Islet precursor cell (in vitro differentiated cells): ENCODE measurements at regions not wholly inside any gene's neighbourhood (a gene's known extent, or its start where the extent isn't known, plus 50 kb on each side); places are given as distances from the start of the nearest gene placed in this dataset.

Experiments
- DNase-seq: peaks from one replicate; pipeline ENCODE4 v3.0.0-alpha.2; 2018

DNA sequence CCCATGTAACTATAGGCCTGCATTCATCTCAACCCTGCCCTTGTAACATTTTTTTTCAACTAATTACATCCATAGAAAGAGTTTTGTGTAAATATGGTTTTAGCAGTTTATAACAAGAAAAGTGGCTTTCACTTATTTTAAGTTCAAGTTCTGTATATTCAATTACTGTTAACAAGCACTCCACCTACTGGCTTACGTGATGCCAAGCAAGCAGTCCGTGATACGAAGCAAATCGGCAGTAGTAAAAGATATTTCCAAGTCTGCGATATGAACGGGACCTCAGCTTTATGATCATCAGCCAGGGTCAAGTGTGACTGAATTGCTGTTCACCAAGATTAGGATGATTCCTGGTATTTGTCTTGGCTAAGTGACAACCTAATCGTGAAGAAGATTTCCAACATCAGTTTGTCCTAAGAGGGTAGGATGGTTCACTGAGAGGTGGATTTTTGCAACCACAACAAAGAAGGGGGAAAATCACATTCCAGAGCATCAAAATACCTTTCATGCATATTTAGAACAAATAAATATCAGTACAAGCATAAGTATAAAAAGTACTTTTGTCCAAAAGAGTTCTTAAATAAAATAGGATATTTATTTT is 456.2 kb downstream of the FOXG1 start:
- DNase-seq = no peak

GRCh38 chr14:29223947-29224346 is 457.4 kb downstream of the FOXG1 start:
- DNase-seq = no peak

GRCh38 chr14:29227631-29228030 is 461.0 kb downstream of the FOXG1 start:
- DNase-seq = no peak

- DNase-seq = no peak
Observed at GRCh38 chr14:29232153-29232552, 465.6 kb downstream of the FOXG1 start.

DNA sequence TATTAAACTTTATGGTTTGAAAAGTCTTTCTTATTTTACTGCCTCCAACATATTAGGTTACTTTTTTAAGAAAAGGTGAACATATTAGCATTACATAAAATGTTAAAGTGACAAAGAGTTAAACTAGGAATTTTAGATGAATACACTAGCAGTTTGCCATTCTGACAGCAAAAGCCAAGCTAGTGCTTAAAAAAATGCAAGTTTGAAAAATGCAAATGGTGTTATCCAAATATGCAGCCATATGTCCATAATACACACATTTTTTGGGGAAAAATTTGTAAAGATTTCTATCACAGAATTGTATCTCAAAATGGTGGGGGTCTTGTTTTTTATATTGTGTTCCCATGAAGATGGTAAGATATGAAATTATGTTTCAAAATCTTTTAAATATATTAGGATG is 466.1 kb downstream of the FOXG1 start:
- no peak for DNase-seq

DNA sequence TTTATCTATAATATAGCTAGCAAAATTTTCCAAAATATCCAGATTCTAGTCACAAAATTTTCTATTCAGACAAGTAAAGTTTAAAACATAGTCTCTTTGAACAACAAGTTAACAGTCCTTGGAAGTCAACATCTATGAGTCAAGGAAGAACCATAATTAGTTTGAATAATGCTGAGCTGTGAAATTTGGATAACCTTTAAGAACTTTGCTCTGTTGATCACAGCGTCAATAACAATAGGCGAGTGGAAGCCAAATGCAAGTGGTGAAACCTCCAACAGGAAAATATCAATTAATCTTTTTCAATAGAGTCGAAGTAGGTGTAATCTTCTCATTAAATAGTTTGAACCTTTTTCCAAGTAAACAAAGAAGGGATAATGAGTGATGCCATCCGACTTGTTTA is 466.6 kb downstream of the FOXG1 start:
- no peak for DNase-seq

GRCh38 chr14:29235991-29236390 is 469.4 kb downstream of the FOXG1 start:
- no peak for DNase-seq

GRCh38 chr14:29236401-29236800 is 469.8 kb downstream of the FOXG1 start:
- DNase-seq = no peak

GRCh38 chr14:29236848-29237247 is 470.3 kb downstream of the FOXG1 start:
- no peak for DNase-seq

DNA sequence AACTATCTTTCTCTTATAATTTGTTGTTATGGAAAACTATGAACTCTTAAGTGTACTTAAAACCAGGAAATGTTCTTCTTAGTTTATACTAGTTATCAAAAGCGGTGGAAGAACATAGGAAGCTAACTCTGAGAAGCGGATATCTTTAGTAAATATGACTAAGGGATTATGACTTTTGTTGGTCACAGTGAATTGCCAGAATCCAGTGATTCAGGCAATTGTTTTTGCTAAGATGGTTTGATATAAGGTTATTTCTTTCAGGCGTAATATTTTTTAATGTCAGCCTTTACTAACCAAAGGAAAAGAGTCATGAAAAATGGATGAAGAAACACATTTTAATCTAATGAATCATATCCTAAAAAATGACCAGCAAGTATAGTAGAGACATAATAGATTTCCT is 473.5 kb downstream of the FOXG1 start:
- DNase-seq = no peak

DNA sequence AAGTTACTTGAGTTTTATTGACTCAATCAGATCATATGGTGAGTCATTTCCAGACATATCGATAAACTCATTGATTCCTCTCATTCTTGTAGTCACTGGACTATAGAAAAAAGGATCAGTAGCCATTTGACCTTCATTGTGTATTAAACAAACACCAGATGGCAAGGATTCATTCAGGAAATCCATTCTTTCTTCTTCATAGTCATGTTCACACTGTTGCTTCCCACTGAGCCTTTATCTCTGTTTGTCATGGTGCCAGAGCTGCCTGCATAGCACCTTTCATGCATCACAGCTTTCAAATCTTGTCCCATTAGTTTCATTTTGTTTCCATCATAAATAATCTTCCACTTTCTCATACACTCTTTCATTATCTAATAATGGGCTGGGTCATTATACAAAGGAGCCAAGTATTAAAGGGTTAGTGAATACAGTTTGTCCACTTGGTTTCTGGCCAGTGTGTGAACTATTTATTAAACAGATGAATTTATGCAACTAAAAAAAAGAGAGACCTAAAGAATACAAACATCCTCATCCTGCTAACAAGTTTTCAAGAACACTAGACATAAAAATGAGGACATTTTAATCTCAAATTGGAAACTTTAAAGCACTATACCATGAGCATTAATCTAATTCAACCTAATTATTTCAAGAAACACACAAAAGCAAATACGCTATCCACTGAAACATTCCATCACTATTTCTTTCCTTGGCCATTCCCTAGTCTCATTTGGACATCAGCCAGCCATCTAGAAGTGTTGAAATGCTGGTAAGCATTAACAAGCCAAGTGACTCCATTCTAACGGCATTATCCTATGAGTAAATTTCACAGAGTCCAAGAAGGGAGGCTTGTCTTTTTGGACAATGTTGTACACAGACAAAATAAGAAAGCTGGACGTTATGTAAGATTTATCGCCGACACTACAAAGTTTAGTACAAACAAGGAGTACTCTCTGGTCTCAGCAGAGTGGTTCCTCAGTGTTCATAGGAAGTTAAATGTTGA is 476.5 kb downstream of the FOXG1 start:
- no peak for DNase-seq

DNA sequence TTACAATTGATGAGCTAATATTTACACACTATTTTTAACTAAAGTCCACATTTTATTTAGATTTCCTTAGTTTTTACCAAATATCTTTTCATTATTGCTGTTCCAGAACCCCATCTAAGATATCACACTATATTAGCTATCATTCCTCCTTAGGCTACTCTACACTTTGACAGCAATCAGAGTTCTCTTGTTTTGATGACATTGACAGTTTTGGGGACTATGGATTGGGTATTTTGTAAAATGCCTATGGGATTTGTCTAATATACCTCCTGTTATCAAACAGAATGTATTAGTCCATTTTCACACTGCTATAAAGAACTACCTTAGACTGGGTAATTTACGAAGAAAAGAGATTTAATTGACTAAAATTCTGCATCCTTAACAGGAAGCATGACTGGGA is 489.1 kb downstream of the FOXG1 start:
- no peak for DNase-seq

DNA sequence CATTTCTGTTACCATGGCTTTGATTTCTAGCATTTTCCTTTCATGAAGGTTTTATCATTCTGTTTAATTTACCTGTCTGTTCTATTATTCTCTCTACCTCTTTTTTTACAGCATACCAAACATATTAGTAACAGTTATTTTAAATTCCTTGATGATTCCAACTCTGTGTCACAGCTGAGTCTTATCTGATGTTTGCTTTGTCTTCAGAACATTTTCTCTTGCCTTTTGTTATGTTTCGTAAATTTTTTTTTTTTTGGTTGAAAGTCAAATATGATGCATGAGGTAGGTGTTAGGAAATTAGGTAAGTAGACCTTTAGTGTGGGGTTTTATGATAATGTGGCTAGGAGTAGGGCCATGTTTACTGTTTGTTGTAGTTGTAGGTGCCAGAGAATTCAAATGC is 496.4 kb downstream of the FOXG1 start:
- no peak for DNase-seq

- DNase-seq = no peak
Observed at GRCh38 chr14:29264865-29265264, 498.3 kb downstream of the FOXG1 start.

DNA sequence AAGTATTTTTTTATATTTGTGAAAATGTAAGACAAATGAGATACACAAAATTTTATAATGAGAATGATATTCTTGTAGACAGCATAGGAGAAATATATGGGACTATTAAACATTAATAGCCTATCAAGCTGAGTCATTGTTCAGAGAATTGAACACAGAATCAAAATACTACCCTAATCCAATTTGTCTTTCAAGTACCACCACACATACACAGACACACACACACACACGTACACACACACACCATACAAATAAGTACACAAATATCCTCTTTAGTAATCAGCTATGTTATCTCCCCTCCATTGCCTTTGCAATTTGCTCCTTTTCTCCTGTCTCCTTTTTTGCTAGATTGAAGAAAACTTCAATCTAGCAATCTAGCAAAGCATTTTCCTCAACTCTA is 499.3 kb downstream of the FOXG1 start:
- no peak for DNase-seq

GRCh38 chr14:29271669-29272068 is 505.1 kb downstream of the FOXG1 start:
- DNase-seq = no peak

DNA sequence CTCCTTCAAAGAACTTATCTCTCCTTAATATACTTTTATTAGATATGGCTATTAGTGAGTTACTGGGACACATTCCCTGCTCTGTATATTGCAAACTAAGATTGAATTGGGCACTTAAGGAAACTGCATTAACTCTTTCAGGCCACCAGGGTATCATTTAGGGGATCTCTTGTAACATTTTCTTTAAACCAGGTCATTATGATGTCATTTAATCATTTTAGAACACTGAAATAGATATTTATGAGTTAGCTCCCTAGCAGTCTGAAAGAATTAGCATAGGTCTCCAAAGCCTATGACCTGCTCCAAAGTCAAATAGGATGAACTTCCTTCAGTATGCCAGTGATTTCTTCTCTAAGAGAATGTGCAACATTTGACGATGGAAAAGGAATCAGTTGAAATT is 506.9 kb downstream of the FOXG1 start:
- DNase-seq = no peak

GRCh38 chr14:29274890-29275596 is 508.5 kb downstream of the FOXG1 start:
- DNase-seq = no peak

DNA sequence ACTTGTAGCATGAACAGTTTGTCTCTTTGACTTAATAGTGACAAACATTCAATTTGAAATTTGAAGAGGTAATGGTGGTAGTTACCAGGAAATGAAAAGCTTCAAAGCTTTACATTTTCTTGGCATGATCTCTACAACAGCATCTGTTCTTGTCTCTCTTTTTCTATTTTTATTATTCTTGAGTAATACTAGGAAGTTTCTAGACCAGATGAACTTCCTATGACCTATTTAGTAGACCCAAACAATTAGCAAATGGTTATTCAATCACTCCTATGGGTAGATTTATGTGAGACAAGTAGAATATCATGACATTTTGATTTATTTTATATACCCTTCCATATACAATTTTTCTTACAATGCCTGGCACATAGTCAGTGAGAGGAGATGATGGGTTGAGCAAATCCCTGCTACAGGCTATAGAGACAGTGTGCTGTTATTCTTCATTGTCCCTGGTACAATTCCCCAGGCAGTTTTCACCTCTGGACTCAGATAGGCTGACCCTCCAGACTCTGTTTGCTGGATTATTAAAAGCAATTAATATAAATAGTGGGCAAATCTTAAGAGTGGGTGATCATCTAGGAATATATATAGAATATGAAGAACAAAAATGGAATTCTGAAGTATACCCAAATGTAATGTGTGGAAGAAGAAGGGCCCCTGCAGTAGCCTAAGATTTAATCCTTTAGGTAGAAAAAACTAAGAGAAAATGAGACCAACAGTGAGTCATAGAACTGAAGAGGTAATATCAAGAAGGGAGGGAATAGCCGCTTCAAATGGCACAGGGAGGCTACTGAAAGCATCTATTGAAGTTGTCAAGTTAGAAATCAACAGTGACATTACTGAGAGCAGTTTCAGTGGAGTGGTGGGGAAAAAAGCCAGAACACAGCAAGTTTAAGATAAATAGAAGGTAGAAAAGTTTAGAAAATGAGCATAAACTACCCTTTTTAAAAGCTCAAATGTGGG is 512.0 kb downstream of the FOXG1 start:
- no peak for DNase-seq

GRCh38 chr14:29282169-29282568 is 515.6 kb downstream of the FOXG1 start:
- no peak for DNase-seq

DNA sequence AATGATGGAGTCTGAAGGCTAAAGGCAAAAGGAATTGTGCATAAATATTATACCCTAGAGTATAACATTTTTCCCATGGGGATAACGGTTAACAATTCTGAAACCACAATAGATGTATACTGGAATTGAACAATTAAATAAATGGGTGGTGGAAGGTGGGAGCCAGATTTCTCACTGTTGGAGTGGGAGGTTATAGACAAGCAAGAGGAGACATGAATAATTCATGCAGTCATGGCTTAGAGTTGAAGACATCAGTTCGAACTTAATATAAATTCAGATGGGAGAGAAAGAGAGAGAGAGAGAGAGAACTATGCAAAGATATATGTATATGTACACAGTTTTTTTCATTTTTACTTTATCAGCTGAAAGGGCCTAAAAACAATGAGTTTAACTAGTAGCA is 523.9 kb downstream of the FOXG1 start:
- DNase-seq = no peak

DNA sequence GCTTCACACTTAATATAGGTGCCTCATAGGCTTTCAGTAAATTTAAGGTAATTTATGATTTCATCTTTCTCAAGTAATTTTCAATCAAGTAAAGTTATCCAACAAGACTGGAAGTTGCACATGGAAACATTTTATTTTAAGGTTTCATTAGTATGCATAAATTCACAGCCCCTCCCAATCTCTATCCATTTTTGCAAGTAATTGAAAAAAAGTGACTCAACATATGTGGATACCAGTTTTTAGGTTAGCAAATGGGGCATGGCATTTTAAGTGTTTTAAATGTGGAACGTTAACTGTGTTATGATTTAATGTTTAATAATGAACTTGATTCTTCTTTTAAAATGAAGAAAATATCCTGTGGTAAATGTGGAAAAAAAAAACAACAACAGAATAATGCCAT is 532.8 kb downstream of the FOXG1 start:
- DNase-seq = no peak

DNA sequence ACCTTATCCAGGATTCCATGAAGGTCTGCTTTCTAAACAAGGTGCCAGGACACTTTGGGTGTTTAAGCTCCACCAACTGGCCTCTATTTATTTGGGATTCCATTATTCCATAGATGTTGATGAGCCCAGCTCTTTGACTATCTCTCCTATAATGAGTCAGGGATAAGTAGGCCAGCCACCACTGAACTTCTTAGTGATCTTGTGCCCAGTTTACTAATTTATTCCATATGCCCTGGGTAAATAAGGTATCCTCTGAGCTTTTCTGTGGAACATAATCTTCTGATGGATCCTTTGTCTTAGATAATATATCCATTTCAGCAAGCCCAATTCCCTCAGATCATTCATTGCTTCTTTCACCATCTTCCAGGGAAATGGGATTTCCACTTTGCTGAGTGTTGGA is 535.0 kb downstream of the FOXG1 start:
- no peak for DNase-seq
